ENCODE measurements at regions not wholly inside any gene's neighbourhood (a gene's known extent, or its start where the extent isn't known, plus 50 kb on each side); places are given as distances from the start of the nearest gene placed in this dataset.

DNA sequence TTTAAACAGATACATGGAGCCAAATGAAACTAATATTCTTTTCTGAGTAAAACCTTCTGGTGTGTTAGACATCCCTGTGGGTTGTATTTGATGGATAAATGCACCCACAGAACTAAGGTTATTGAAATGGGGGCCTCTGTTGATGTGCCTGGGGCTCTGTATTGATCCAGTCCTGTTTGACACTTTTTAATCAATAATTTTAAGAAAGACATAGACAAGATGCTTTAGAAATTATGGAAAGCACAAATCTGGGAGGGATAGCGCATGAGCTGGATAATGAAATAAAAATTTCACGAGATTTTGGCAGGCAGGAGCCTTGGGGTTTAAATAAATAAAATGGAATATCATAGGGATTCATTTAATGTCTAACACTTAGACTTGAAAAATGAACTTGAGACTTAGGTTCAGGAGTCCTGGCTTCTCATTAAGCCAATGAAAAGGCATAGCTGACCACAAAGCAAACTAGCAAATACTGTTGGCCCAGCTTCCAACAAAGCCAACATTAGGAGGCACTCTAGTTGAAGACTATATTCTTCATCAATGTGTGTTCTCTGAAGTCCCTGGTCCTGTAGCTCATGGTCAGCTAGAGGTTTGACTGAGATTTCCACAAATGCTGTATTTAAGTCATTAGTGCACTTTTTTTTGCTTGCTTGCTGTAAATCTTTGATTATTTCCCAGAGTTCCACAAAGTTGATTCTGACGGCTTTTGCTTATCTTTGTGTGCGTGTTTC, 64.2 kb upstream of the SH3RF3 start:
- WGBS (ENCODE audit: insufficient coverage, low coverage, missing lambda C conversion rate), result 0% methylated on average over 4 of the region's 4 CpGs
- H3K4me2 ChIP-seq (ENCODE audit: insufficient read depth, low read length), result no peak overlapping the region
- H3K79me2 ChIP-seq (ENCODE audit: control insufficient read depth, insufficient read depth, low read length), result no peaks in the 10 kb centered on the region
- H3K9me1 ChIP-seq (ENCODE audit: control insufficient read depth, insufficient read depth, low read length), result no peaks in the 10 kb centered on the region
- in situ Hi-C loops (cut with MboI) (no loop called here), intact Hi-C loops (cut with micrococcal nuclease) (no loop called here)
- H3K36me3 ChIP-seq (ENCODE audit: control insufficient read depth, insufficient read depth, low read length), result no peaks in the 10 kb centered on the region
- H4K20me1 ChIP-seq (replicated peaks; ENCODE audit: control insufficient read depth, insufficient read depth, low read length), result no peaks in the 10 kb centered on the region
- H3K4me3 ChIP-seq, result no peak overlapping the region
- no TSS peak for BruUV-seq (replicated peaks)
- no peak overlapping the region for H3K27ac ChIP-seq (ENCODE audit: extremely low read depth, low read depth, low read length)
- POLR2A ChIA-PET, result interaction anchor here (0.8 kb wide), 1 partner anchor 110 kb away, joined by 3 read pairs; no protein-coding TSS in a partner anchor
- H3K9me3 ChIP-seq (replicated peaks; ENCODE audit: control insufficient read depth, insufficient read depth, low read depth, low read length), result no peaks in the 10 kb centered on the region
- no peak overlapping the region for H3K9ac ChIP-seq (ENCODE audit: insufficient read depth in 1 of 2, low read depth in 2 of 2, low read length in 2 of 2)
- DNase-seq (ENCODE audit: extremely low read depth in 1 of 4, low spot score in 3 of 4) (no peak), ATAC-seq (no peak), FAIRE-seq (no peak)
- CTCF ChIA-PET (ENCODE audit: low intra/inter-chr PET ratio), result no interaction called here
- peaks cover 12 to 39% of the 10 kb centered on the region in 2 experiments; a peak in 4 of 5 replicates for H3K27me3 ChIP-seq (ENCODE audit: control insufficient read depth in 2 of 2, insufficient read depth in 2 of 2, low read length in 2 of 2)
- H3K4me1 ChIP-seq (replicated peaks in 1 of 2; ENCODE audit: control insufficient read depth in 2 of 2, insufficient read depth in 2 of 2, low read length in 2 of 2), result no peaks in the 10 kb centered on the region
- H2AFZ ChIP-seq (ENCODE audit: low read depth, low read length), result no peak overlapping the region
- TF ChIP-seq RB1 (IDR thresholded peaks at IDR 0.05; ENCODE audit: low read depth) (no peak), ZNF146 (CRISPR knock-in tag; IDR thresholded peaks at IDR 0.05; ENCODE audit: unreplicated experiment) (no peak), ZBTB8A (IDR thresholded peaks at IDR 0.05; ENCODE audit: partially characterized antibody) (no peak), CLOCK (CRISPR knock-in tag; IDR thresholded peaks at IDR 0.05; ENCODE audit: borderline replicate concordance) (no peak), POU5F1 (IDR thresholded peaks at IDR 0.05; ENCODE audit: borderline replicate concordance, low read depth, low read length, partially characterized antibody) (no peak), FOXK1 (CRISPR knock-in tag; IDR thresholded peaks at IDR 0.05; ENCODE audit: borderline replicate concordance) (no peak), BMI1 (IDR thresholded peaks at IDR 0.05; ENCODE audit: low read length) (no peak), ZNF23 (CRISPR knock-in tag; IDR thresholded peaks at IDR 0.05) (no peak), ZNF212 (CRISPR knock-in tag; IDR thresholded peaks at IDR 0.05) (no peak), HIVEP1 (CRISPR knock-in tag; IDR thresholded peaks at IDR 0.05) (no peak), CC2D1A (IDR thresholded peaks at IDR 0.05) (no peak), PTBP1 (IDR thresholded peaks at IDR 0.05; ENCODE audit: low read depth, low read length) (no peak), SREBF2 (CRISPR knock-in tag; IDR thresholded peaks at IDR 0.05) (no peak), RREB1 (CRISPR knock-in tag; IDR thresholded peaks at IDR 0.05) (no peak), NCOA1 (IDR thresholded peaks at IDR 0.05; ENCODE audit: low read depth) (no peak), TRIM24 (IDR thresholded peaks at IDR 0.05) (no peak)
